ENCODE measurements at regions not wholly inside any gene's neighbourhood (a gene's known extent, or its start where the extent isn't known, plus 50 kb on each side); places are given as distances from the start of the nearest gene placed in this dataset.

- TF ChIP-seq GABPA (IDR thresholded peaks at IDR 0.05; ENCODE audit: low read depth) (no peak), CTCF (IDR thresholded peaks at IDR 0.05; ENCODE audit: insufficient read depth, low read length) (no peak), REST (IDR thresholded peaks at IDR 0.05; ENCODE audit: insufficient replicate concordance, low read depth) (no peak), POLR2AphosphoS5 (IDR thresholded peaks at IDR 0.05; ENCODE audit: low read depth) (no peak)
These were observed 201.2 kb upstream of the CELF2 start for GRCh38 chr10:10816447-10816846.

All from HL-60 (cell line).